Colonic mucosa (tissue), 4 donors: ENCODE measurements at regions not wholly inside any gene's neighbourhood (a gene's known extent, or its start where the extent isn't known, plus 50 kb on each side); places are given as distances from the start of the nearest gene placed in this dataset.
"Not testable (repeated sequence)": the region's sequence is repeated elsewhere in the genome, so short reads cannot be mapped to it uniquely, and the experiment has no call there.

Source experiments
- DNase-seq: peaks from one replicate; pipeline ENCODE4 v3.0.0-alpha.2; 2020
- H3K27ac ChIP-seq: fragments of 200-600 bp; one replicate; pipeline ENCODE4 v1.8.0; 2021
- H3K27me3 ChIP-seq: fragments of 200-600 bp; one replicate; pipeline ENCODE4 v1.8.0; 2021
- H3K36me3 ChIP-seq: fragments of 200-600 bp; one replicate; pipeline ENCODE4 v1.8.0; 2021
- H3K4me1 ChIP-seq: fragments of 200-600 bp; one replicate; pipeline ENCODE4 v1.8.0; 2021; ENCODE audit warnings: mild to moderate bottlenecking
- H3K4me3 ChIP-seq: fragments of 200-600 bp; one replicate; pipeline ENCODE4 v1.8.0; 2021
- H3K9ac ChIP-seq, 2 donors: one replicate each; pipeline ENCODE4 v1.7.0; 2013; ENCODE audit warnings: control low read depth in 2 of 2, low read depth in 2 of 2, low read length in 2 of 2
- H3K9me3 ChIP-seq: fragments of 200-600 bp; one replicate; pipeline ENCODE4 v1.8.0; 2021
- intact Hi-C: fragments of 100-400 bp; cut with DNase I; formaldehyde crosslinking; loops from one replicate; pipeline ENCODE4 v1.14.1; 2022
- TF ChIP-seq, protein P1 (sequence below): fragments of 200-600 bp; IDR thresholded peaks from one replicate; pipeline ENCODE4 v1.8.0; 2022; ENCODE audit warnings: antibody characterized with exemption, mild to moderate bottlenecking
- donor health status: healthy.
- donor health status: DM: no; HTN: no; CAD: no.
- donor health status: DM: no; HTN: no; CAD: no.

DNA sequence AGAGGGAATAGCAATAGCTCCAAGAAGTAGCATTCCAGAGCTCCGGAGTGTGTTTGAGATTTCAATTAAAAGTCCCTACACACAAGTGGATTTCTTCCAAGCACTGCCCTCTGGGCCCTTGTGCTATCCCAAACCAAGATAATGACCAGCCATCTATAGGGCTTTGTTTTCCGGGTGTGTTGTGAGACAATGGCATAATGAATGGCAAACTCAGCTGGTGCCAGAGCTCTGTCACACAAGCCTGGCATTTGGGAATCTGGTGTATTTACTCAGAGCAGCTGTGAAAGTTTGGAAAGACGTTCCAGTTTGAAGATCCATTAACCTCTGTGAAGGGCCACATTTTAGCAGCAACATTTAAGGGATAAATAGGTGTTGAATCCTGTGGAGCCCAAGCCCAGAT lies 61.2 kb upstream of the TMTC2 start:
- intact Hi-C loops: loop anchor here (5.0 to 10.0 kb wide), 2 partner anchors 108 to 241 kb away; no protein-coding TSS in a partner anchor

DNA sequence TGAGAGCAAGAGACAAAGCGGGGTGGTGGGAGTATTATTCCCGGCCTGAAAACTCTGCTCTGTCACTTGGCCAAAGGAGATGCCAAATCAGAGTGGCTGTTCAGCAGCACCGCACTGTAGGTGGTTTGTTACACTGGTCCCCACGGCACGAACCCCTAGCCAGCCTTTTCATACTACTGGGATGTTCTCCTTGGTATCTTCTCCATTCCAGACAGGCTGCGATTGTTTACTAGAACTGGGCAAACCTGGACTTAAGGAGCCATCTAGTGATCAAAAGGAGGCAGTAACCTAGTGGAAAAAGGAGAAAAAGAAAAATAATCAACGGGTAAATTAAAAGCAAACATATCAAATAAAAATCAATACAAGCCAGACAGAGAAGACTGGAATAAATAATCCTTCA lies 58.9 kb upstream of the TMTC2 start:
- no peak for DNase-seq
- intact Hi-C loops: loop anchor here (5.0 to 10.0 kb wide), 2 partner anchors 110 to 243 kb away; no protein-coding TSS in a partner anchor
- H3K9ac ChIP-seq: no peak overlapping the region

More for the DNA sequence above, 61.2 kb upstream of the TMTC2 start:
- Histone ChIP-seq H3K27me3 (no peaks in the 10 kb centered on the region), H3K36me3 (no peaks in the 10 kb centered on the region), H3K4me3 (no peak overlapping the region), H3K9me3 (no peaks in the 10 kb centered on the region), H3K4me1 (no peaks in the 10 kb centered on the region), H3K9ac (no peak overlapping the region), H3K27ac (no peak overlapping the region)
- DNase-seq: no peak
- TF ChIP-seq, protein P1, sequence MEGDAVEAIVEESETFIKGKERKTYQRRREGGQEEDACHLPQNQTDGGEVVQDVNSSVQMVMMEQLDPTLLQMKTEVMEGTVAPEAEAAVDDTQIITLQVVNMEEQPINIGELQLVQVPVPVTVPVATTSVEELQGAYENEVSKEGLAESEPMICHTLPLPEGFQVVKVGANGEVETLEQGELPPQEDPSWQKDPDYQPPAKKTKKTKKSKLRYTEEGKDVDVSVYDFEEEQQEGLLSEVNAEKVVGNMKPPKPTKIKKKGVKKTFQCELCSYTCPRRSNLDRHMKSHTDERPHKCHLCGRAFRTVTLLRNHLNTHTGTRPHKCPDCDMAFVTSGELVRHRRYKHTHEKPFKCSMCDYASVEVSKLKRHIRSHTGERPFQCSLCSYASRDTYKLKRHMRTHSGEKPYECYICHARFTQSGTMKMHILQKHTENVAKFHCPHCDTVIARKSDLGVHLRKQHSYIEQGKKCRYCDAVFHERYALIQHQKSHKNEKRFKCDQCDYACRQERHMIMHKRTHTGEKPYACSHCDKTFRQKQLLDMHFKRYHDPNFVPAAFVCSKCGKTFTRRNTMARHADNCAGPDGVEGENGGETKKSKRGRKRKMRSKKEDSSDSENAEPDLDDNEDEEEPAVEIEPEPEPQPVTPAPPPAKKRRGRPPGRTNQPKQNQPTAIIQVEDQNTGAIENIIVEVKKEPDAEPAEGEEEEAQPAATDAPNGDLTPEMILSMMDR: no peak

DNA sequence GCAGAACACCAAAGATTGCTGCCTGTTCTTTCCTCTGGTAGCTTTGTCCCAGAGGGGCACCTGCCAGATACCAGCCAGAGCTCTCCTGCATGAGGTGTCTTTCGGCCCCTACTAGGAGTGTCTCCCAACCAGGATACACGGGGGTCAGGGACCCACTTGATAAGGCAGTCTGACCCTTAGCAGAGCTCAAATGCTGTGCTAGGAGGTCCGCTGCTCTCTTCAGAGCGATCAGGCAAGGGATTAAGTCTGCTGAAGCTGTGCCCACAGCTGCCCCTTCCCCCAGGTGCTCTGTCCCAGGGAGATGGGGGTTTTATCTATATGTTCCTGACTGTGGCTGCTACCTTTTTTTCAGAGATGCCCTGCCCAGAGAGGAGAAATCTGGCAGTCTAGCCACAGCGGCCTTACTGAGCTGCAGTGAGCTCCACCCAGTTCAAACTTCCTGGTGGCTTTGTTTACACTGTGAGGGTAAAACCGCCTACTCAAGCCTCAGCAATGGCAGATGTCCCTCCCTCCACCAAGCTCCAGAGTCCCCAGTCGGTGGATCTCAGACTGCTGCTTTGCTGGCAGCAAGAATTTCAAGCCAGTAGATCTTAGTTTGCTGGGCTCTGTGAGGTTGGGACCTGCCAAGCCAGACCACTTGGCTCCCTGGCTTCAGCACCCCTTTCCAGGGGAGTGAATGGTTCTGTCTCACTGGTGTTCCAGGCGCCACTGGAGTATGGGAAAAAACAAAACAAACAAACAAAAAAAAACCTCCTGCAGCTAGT lies 52.0 kb upstream of the TMTC2 start:
- H3K9me3 ChIP-seq, H3K4me3 ChIP-seq, intact Hi-C loops, H3K36me3 ChIP-seq, H3K4me1 ChIP-seq, H3K27me3 ChIP-seq: not testable (repeated sequence)
- peak overlapping the region; percentile 41 for H3K27ac ChIP-seq
- DNase-seq: peak; percentile 75
- peak overlapping the region in 1 of 2 donors; percentile 19 for H3K9ac ChIP-seq

More for the DNA sequence above, 58.9 kb upstream of the TMTC2 start:
- no peak overlapping the region for H3K27ac ChIP-seq
- no peak overlapping the region for H3K4me3 ChIP-seq
- H3K27me3 ChIP-seq: no peaks in the 10 kb centered on the region
- TF ChIP-seq, protein P1: no peak
- no peaks in the 10 kb centered on the region for H3K9me3 ChIP-seq
- H3K4me1 ChIP-seq: no peaks in the 10 kb centered on the region
- H3K36me3 ChIP-seq: no peaks in the 10 kb centered on the region

DNA sequence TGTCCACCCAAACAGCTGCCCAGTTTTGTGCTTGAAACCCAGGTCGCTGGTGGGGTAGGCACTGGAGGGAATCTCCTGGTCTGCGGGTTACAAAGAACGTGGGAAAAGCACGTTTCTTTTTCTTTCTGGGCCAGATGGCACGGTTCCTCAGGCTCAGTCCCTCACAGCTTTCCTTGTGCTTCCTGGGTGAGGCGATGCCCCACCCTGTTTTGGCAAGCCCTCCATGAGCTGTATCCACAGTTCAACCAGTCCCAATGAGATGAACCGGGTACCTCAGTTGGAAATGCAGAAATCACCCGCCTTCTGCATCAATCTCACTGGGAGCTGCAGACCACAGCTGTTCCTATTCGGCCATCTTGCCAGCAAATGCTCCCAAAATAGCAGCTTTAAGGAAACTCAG lies 51.4 kb upstream of the TMTC2 start:
- Histone ChIP-seq H3K9me3 (no peaks in the 10 kb centered on the region), H3K4me3 (no peak overlapping the region), H3K27ac (peak overlapping the region; percentile 41), H3K9ac (peak overlapping the region in 1 of 2 donors; percentile 19), H3K36me3 (no peaks in the 10 kb centered on the region), H3K4me1 (no peaks in the 10 kb centered on the region), H3K27me3 (no peaks in the 10 kb centered on the region)
- TF ChIP-seq, protein P1: no peak
- intact Hi-C loops: no loop called here
- DNase-seq: no peak
